ENCODE measurements at regions not wholly inside any gene's neighbourhood (a gene's known extent, or its start where the extent isn't known, plus 50 kb on each side); places are given as distances from the start of the nearest gene placed in this dataset.
A peak's percentile ranks its signal among the peaks of the same experiment; 100 is the strongest.

DNA sequence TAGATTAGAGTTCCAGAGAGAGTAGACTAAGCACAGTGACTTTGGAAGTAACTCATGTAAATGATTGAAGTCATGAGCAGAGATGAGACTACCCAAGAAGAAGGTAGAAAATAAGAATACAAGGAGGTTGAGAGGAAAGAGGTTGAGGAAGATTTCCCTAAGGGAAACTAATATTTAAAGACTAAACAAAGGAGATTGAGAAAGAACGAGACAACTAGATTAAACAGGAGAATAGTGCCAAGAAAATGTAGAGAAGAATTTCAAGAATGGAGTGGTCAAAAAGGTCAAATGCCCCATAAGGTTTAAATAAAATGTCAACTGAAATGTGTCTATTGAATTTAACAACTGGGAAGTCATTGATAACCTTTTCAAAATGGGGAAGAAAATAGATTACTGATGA is 59.0 kb downstream of the RPS29 start:
- H3K9me3 ChIP-seq (ENCODE audit: severe bottlenecking) = no peaks in the 10 kb centered on the region
- ATAC-seq (ENCODE audit: low read depth) = no peak
- no peak overlapping the region for H3K4me3 ChIP-seq (ENCODE audit: severe bottlenecking)
- no peaks in the 10 kb centered on the region for H3K36me3 ChIP-seq (ENCODE audit: low read depth)
- H3K4me1 ChIP-seq (ENCODE audit: insufficient read depth, poor library complexity, severe bottlenecking) = no peaks in the 10 kb centered on the region
- TF ChIP-seq, protein P1, sequence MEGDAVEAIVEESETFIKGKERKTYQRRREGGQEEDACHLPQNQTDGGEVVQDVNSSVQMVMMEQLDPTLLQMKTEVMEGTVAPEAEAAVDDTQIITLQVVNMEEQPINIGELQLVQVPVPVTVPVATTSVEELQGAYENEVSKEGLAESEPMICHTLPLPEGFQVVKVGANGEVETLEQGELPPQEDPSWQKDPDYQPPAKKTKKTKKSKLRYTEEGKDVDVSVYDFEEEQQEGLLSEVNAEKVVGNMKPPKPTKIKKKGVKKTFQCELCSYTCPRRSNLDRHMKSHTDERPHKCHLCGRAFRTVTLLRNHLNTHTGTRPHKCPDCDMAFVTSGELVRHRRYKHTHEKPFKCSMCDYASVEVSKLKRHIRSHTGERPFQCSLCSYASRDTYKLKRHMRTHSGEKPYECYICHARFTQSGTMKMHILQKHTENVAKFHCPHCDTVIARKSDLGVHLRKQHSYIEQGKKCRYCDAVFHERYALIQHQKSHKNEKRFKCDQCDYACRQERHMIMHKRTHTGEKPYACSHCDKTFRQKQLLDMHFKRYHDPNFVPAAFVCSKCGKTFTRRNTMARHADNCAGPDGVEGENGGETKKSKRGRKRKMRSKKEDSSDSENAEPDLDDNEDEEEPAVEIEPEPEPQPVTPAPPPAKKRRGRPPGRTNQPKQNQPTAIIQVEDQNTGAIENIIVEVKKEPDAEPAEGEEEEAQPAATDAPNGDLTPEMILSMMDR (IDR thresholded peaks at IDR 0.05; ENCODE audit: poor library complexity, severe bottlenecking) = no peak
- no peak overlapping the region for H3K27ac ChIP-seq (ENCODE audit: poor library complexity, severe bottlenecking)
- no peak for DNase-seq (ENCODE audit: low spot score)
- H3K27me3 ChIP-seq (ENCODE audit: insufficient read depth, poor library complexity, severe bottlenecking) = no peaks in the 10 kb centered on the region

DNA sequence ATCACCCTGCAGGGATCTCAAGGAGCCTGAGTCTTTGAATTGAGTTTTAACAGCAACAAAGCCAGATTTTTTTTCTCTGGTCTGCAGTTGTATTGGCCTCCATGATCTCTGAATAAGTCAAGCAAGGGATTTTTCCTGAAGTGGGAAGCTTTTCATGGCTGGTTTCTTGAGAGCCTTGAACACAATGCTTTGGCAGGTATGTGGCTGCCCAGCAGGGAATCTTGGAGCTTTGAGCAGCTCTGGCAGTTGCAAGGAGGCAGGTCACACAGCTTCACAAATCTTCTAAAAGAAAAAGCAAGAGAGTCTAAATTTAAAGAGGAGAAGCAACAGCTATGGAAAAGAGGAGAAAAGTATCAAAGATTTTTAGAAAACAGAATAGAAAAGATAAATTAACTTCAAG is 60.1 kb downstream of the RPS29 start:
- Histone ChIP-seq H3K27me3 (ENCODE audit: insufficient read depth, poor library complexity, severe bottlenecking) (no peaks in the 10 kb centered on the region), H3K9me3 (ENCODE audit: severe bottlenecking) (no peaks in the 10 kb centered on the region)
- no peak for ATAC-seq (ENCODE audit: low read depth)

DNA sequence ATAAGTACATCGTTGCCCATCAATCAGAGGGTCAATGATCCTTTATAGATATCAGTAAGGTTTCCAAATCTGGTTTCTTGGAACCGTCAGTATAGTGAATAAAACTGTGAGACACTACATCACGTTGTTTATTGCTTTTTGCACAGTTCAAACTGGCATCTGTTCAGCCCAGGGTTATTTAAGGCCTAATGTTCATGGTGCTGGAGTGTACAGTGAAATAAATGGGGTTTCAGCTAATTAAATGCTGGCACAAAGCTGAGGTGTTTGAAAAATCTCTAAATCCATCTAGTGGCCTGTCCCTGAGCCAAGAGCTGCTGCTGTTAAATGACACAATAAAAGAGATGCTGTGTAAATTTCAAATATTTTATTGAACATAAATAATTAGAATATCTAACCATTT is 69.9 kb downstream of the RPS29 start:
- no peak overlapping the region for H3K4me3 ChIP-seq (ENCODE audit: severe bottlenecking)
- peaks cover 12% of the 10 kb centered on the region for H3K4me1 ChIP-seq (ENCODE audit: insufficient read depth, poor library complexity, severe bottlenecking)
- H3K36me3 ChIP-seq (ENCODE audit: low read depth) = no peaks in the 10 kb centered on the region
- DNase-seq (ENCODE audit: low spot score) (no peak), ATAC-seq (ENCODE audit: low read depth) (no peak)
- H3K27me3 ChIP-seq (ENCODE audit: insufficient read depth, poor library complexity, severe bottlenecking) = no peaks in the 10 kb centered on the region
- TF ChIP-seq, protein P1 (IDR thresholded peaks at IDR 0.05; ENCODE audit: poor library complexity, severe bottlenecking) = no peak
- no peaks in the 10 kb centered on the region for H3K9me3 ChIP-seq (ENCODE audit: severe bottlenecking)
- no peak overlapping the region for H3K27ac ChIP-seq (ENCODE audit: poor library complexity, severe bottlenecking)

More for the DNA sequence above, 60.1 kb downstream of the RPS29 start:
- no peak overlapping the region for H3K27ac ChIP-seq (ENCODE audit: poor library complexity, severe bottlenecking)
- no peaks in the 10 kb centered on the region for H3K4me1 ChIP-seq (ENCODE audit: insufficient read depth, poor library complexity, severe bottlenecking)
- H3K4me3 ChIP-seq (ENCODE audit: severe bottlenecking) = no peak overlapping the region
- DNase-seq (ENCODE audit: low spot score) = no peak
- TF ChIP-seq, protein P1 (IDR thresholded peaks at IDR 0.05; ENCODE audit: poor library complexity, severe bottlenecking) = no peak
- no peaks in the 10 kb centered on the region for H3K36me3 ChIP-seq (ENCODE audit: low read depth)

DNA sequence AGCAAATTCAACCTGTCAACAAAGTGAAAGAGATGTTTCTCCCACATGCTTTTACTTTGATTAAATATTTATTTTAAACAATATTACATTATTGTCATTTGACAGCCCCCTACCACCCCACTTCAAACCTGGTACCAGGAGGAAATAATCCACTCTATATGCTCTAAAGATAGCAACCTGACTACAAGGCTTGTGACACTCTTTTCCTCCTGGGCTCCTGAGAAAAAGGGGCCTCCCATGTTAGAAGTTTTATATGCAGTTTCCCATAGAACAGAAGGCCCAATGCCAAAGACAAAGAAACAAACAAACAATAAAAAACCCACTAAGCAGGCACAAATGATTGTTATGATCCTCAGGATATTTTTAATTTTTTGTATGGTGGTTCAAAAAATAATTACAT is 73.6 kb downstream of the RPS29 start:
- Histone ChIP-seq H3K27me3 (ENCODE audit: insufficient read depth, poor library complexity, severe bottlenecking) (no peaks in the 10 kb centered on the region), H3K36me3 (ENCODE audit: low read depth) (no peaks in the 10 kb centered on the region), H3K27ac (ENCODE audit: poor library complexity, severe bottlenecking) (peak overlapping the region; percentile 77), H3K4me1 (ENCODE audit: insufficient read depth, poor library complexity, severe bottlenecking) (peaks cover 12% of the 10 kb centered on the region), H3K9me3 (ENCODE audit: severe bottlenecking) (no peaks in the 10 kb centered on the region), H3K4me3 (ENCODE audit: severe bottlenecking) (no peak overlapping the region)
- no peak for DNase-seq (ENCODE audit: low spot score)
- TF ChIP-seq, protein P1 (IDR thresholded peaks at IDR 0.05; ENCODE audit: poor library complexity, severe bottlenecking) = no peak
- peak; percentile 6; the same call in 1 of the 3 replicates for ATAC-seq (ENCODE audit: low read depth)

DNA sequence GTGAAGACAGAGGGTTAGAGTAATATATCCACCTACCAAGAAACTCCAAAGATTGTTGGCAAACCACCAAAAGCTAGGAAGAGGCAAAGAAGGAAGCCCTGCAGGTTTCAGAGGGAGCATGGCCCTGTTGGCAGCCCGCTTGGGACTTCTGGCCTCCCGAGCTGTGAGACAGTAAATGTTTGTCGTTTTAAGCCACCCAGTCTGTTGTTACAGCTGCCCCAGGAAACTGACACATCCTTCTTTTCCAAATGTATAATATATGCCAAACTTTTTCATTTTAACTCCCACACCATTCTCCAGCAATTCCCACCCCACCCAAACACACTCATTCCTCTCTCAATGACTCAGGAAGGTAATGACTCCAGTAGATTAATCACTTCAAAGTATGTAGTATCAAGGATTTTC is 74.0 kb downstream of the RPS29 start:
- Histone ChIP-seq H3K4me3 (ENCODE audit: severe bottlenecking) (no peak overlapping the region), H3K27ac (ENCODE audit: poor library complexity, severe bottlenecking) (peak overlapping the region; percentile 77), H3K27me3 (ENCODE audit: insufficient read depth, poor library complexity, severe bottlenecking) (no peaks in the 10 kb centered on the region), H3K36me3 (ENCODE audit: low read depth) (no peaks in the 10 kb centered on the region), H3K4me1 (ENCODE audit: insufficient read depth, poor library complexity, severe bottlenecking) (peaks cover 12% of the 10 kb centered on the region), H3K9me3 (ENCODE audit: severe bottlenecking) (no peaks in the 10 kb centered on the region)
- DNase-seq (ENCODE audit: low spot score) (peak; percentile 66), ATAC-seq (ENCODE audit: low read depth) (peak; percentile 94)
- TF ChIP-seq, protein P1 (IDR thresholded peaks at IDR 0.05; ENCODE audit: poor library complexity, severe bottlenecking) = no peak

All from RWPE2 (cell line).